ENCODE measurements at regions not wholly inside any gene's neighbourhood (a gene's known extent, or its start where the extent isn't known, plus 50 kb on each side); places are given as distances from the start of the nearest gene placed in this dataset.

GRCh38 chr6:164062872-164063271 is 648.4 kb downstream of the QKI start:
- no peak overlapping the region for H3K14ac ChIP-seq (replicated peaks; ENCODE audit: low read depth, low read length)
- H3K4me2 ChIP-seq (ENCODE audit: low read depth, low read length): no peak overlapping the region
- no peak overlapping the region for H3K23ac ChIP-seq (ENCODE audit: low read depth, low read length)
- no peaks in the 10 kb centered on the region for H3K9me1 ChIP-seq (ENCODE audit: insufficient read depth, low read length)
- H4K8ac ChIP-seq (ENCODE audit: low read depth in 2 of 2, low read length in 2 of 2): no peak overlapping the region
- dilution Hi-C loops (cut with HindIII; ENCODE audit: low sequenced_read_pairs, unreplicated experiment) (no loop called here), intact Hi-C loops (cut with micrococcal nuclease) (no loop called here), in situ Hi-C loops (cut with MboI; ENCODE audit: low sequenced_read_pairs) (no loop called here)
- no peak overlapping the region for H2BK5ac ChIP-seq (ENCODE audit: low read depth, low read length, poor library complexity, severe bottlenecking)
- CTCF ChIA-PET: no interaction called here
- H2BK20ac ChIP-seq (ENCODE audit: low read depth, low read length): no peak overlapping the region
- no peaks in the 10 kb centered on the region for H4K20me1 ChIP-seq (ENCODE audit: insufficient read depth, low read length)
- no peak overlapping the region for H3K4me3 ChIP-seq (ENCODE audit: insufficient read depth, low read depth, low read length)
- no peak overlapping the region for H2BK15ac ChIP-seq (ENCODE audit: low read depth, low read length)
- no peaks in the 10 kb centered on the region for H3K79me1 ChIP-seq (ENCODE audit: low read depth in 1 of 2, low read length in 2 of 2)
- BruUV-seq (replicated peaks): no TSS peak
- no CpG with 5 or more reads among the region's 5 CpGs for WGBS, 2 experiments (ENCODE audit: extremely low coverage in 2 of 2, insufficient read length in 1 of 2)
- no peak overlapping the region for H4K5ac ChIP-seq (ENCODE audit: low read depth, low read length)
- no peak overlapping the region for H4K91ac ChIP-seq (ENCODE audit: insufficient read depth, low read depth, low read length)
- no peak overlapping the region for H3K9ac ChIP-seq (ENCODE audit: low read depth, low read length)
- no peak overlapping the region for H3K4ac ChIP-seq (ENCODE audit: low read depth, low read length)
- no peaks in the 10 kb centered on the region for H3K36me3 ChIP-seq (ENCODE audit: control insufficient read depth, insufficient read depth, low read length)
- no peak for DNase-seq
- POLR2A ChIA-PET (ENCODE audit: unreplicated experiment): no interaction called here
- no peak overlapping the region for H2AK9ac ChIP-seq (replicated peaks; ENCODE audit: low read depth, low read length, poor library complexity)
- no peak overlapping the region for H3K27ac ChIP-seq (ENCODE audit: insufficient read depth, low read length)
- no peaks in the 10 kb centered on the region for H3K27me3 ChIP-seq (ENCODE audit: control insufficient read depth, insufficient read depth, low read length)
- H3K18ac ChIP-seq (ENCODE audit: low read depth, low read length): no peak overlapping the region
- no peak overlapping the region for H2AFZ ChIP-seq (replicated peaks; ENCODE audit: low read length, poor library complexity)
- TF ChIP-seq, protein P1, sequence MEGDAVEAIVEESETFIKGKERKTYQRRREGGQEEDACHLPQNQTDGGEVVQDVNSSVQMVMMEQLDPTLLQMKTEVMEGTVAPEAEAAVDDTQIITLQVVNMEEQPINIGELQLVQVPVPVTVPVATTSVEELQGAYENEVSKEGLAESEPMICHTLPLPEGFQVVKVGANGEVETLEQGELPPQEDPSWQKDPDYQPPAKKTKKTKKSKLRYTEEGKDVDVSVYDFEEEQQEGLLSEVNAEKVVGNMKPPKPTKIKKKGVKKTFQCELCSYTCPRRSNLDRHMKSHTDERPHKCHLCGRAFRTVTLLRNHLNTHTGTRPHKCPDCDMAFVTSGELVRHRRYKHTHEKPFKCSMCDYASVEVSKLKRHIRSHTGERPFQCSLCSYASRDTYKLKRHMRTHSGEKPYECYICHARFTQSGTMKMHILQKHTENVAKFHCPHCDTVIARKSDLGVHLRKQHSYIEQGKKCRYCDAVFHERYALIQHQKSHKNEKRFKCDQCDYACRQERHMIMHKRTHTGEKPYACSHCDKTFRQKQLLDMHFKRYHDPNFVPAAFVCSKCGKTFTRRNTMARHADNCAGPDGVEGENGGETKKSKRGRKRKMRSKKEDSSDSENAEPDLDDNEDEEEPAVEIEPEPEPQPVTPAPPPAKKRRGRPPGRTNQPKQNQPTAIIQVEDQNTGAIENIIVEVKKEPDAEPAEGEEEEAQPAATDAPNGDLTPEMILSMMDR (conservative IDR thresholded peaks at IDR 0.05; ENCODE audit: low read depth, low read length): no peak
- no peak for TF ChIP-seq SMC3 (IDR thresholded peaks at IDR 0.05; ENCODE audit: low read depth, low read length)
- TF ChIP-seq, protein P2, sequence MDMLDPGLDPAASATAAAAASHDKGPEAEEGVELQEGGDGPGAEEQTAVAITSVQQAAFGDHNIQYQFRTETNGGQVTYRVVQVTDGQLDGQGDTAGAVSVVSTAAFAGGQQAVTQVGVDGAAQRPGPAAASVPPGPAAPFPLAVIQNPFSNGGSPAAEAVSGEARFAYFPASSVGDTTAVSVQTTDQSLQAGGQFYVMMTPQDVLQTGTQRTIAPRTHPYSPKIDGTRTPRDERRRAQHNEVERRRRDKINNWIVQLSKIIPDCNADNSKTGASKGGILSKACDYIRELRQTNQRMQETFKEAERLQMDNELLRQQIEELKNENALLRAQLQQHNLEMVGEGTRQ (IDR thresholded peaks at IDR 0.05; ENCODE audit: low read depth, low read length): no peak
- TF ChIP-seq MXI1 (IDR thresholded peaks at IDR 0.05; ENCODE audit: borderline replicate concordance, low read depth, low read length): no peak
- no peak for TF ChIP-seq BHLHE40 (IDR thresholded peaks at IDR 0.05; ENCODE audit: low read depth, low read length)
- TF ChIP-seq CEBPB (IDR thresholded peaks at IDR 0.05; ENCODE audit: low read depth, low read length): no peak
- TF ChIP-seq, protein P3, sequence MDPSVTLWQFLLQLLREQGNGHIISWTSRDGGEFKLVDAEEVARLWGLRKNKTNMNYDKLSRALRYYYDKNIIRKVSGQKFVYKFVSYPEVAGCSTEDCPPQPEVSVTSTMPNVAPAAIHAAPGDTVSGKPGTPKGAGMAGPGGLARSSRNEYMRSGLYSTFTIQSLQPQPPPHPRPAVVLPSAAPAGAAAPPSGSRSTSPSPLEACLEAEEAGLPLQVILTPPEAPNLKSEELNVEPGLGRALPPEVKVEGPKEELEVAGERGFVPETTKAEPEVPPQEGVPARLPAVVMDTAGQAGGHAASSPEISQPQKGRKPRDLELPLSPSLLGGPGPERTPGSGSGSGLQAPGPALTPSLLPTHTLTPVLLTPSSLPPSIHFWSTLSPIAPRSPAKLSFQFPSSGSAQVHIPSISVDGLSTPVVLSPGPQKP (IDR thresholded peaks at IDR 0.05; ENCODE audit: borderline replicate concordance, low read depth, low read length): no peak
- TF ChIP-seq POLR2A (IDR thresholded peaks at IDR 0.05; ENCODE audit: low read depth, low read length): no peak
- TF ChIP-seq FOS (IDR thresholded peaks at IDR 0.05; ENCODE audit: low read depth, low read length): no peak
- TF ChIP-seq NFE2L2 (IDR thresholded peaks at IDR 0.05; ENCODE audit: low read depth, low read length): no peak
- no peak for TF ChIP-seq RAD21 (IDR thresholded peaks at IDR 0.05; ENCODE audit: low read length)
- no peak for TF ChIP-seq RFX5 (IDR thresholded peaks at IDR 0.05; ENCODE audit: low read depth, low read length)
- TF ChIP-seq MAFK (IDR thresholded peaks at IDR 0.05; ENCODE audit: low read depth, low read length): no peak
- no peak for TF ChIP-seq CHD1 (IDR thresholded peaks at IDR 0.05; ENCODE audit: low read depth, low read length)
- no peak for TF ChIP-seq MAZ (IDR thresholded peaks at IDR 0.05; ENCODE audit: borderline replicate concordance, low read depth, low read length)
- TF ChIP-seq RCOR1 (IDR thresholded peaks at IDR 0.05; ENCODE audit: insufficient replicate concordance, low read length): no peak
- 0 out of 2 replicates have a peak, but pooled peaks cover 2% of the 10 kb centered on the region for H3K9me3 ChIP-seq (ENCODE audit: control insufficient read depth, insufficient read depth, low read length)
- H3K56ac ChIP-seq (ENCODE audit: extremely low read depth, insufficient read depth, low read length): no peak overlapping the region
- H2BK120ac ChIP-seq (ENCODE audit: low read depth, low read length): no peak overlapping the region
- no peak for ATAC-seq (ENCODE audit: low read depth)
- H2AK5ac ChIP-seq (ENCODE audit: low read depth, low read length): no peak overlapping the region
- H3K4me1 ChIP-seq (ENCODE audit: control insufficient read depth, insufficient read depth, low read length): no peaks in the 10 kb centered on the region

Data from IMR-90 (cell line).